Esophagus muscularis mucosa (tissue), 4 donors: ENCODE measurements at regions not wholly inside any gene's neighbourhood (a gene's known extent, or its start where the extent isn't known, plus 50 kb on each side); places are given as distances from the start of the nearest gene placed in this dataset.

Experiments used
- EP300 ChIP-seq: sonication (generic); formaldehyde crosslinking; IDR thresholded peaks from one replicate; pipeline ENCODE4 v1.6.1; 2017; ENCODE audit warnings: antibody characterized with exemption
- POLR2A ChIP-seq: fragments of 450-650 bp; IDR thresholded peaks from one replicate; pipeline ENCODE4 v1.6.1; 2017; ENCODE audit warnings: antibody characterized with exemption, moderate library complexity, mild to moderate bottlenecking, low read depth
- POLR2AphosphoS5 ChIP-seq, 2 donors: sonication (generic); formaldehyde crosslinking; IDR thresholded peaks; one replicate each; pipeline ENCODE4 v1.6.1; 2017; ENCODE audit warnings: antibody characterized with exemption in 2 of 2
- TF ChIP-seq, protein P1 (sequence below), 3 experiments: fragments of 200-600 bp in 2 of 3; fragments of 450-650 bp in 1 of 3; sonication (generic) in 2 of 3; IDR thresholded peaks; one replicate each; pipeline ENCODE4 v1.5.1; 2017 to 2019; ENCODE audit warnings: antibody characterized with exemption in 3 of 3, mild to moderate bottlenecking in 2 of 3, moderate library complexity in 1 of 3

DNA sequence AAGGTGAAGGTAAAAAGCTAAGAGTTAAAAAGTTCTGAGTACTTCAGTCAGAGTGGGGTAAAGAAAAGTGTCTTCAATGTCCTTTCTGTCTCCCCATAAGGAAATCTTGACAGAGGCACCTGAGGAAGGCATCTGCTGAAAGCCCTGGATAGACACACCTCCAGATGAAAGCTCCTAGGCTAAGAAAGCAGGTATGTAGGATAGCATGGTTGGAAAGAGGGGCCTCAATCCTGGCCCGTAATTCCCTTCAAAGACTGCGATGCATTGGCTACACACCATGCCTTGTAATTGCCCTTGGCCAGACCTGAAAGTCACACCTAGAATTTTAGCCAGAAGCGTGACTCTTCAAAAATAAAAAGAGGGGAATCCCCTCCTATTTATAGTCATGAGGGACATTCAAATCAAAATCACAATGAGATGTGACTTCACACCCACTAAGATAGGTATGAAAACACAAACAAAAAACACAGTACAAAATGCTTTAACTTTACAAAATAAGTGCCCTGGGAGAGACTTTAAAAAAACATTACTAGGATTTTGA is 809.7 kb downstream of the IPMK start:
- TF ChIP-seq, protein P1, sequence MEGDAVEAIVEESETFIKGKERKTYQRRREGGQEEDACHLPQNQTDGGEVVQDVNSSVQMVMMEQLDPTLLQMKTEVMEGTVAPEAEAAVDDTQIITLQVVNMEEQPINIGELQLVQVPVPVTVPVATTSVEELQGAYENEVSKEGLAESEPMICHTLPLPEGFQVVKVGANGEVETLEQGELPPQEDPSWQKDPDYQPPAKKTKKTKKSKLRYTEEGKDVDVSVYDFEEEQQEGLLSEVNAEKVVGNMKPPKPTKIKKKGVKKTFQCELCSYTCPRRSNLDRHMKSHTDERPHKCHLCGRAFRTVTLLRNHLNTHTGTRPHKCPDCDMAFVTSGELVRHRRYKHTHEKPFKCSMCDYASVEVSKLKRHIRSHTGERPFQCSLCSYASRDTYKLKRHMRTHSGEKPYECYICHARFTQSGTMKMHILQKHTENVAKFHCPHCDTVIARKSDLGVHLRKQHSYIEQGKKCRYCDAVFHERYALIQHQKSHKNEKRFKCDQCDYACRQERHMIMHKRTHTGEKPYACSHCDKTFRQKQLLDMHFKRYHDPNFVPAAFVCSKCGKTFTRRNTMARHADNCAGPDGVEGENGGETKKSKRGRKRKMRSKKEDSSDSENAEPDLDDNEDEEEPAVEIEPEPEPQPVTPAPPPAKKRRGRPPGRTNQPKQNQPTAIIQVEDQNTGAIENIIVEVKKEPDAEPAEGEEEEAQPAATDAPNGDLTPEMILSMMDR (IDR thresholded peaks at IDR 0.05) = no peak
- TF ChIP-seq POLR2A (no peak), POLR2AphosphoS5 (IDR thresholded peaks at IDR 0.05) (no peak), EP300 (no peak)
